ENCODE measurements at regions not wholly inside any gene's neighbourhood (a gene's known extent, or its start where the extent isn't known, plus 50 kb on each side); places are given as distances from the start of the nearest gene placed in this dataset.
"Not testable (repeated sequence)": the region's sequence is repeated elsewhere in the genome, so short reads cannot be mapped to it uniquely, and the experiment has no call there.

DNA sequence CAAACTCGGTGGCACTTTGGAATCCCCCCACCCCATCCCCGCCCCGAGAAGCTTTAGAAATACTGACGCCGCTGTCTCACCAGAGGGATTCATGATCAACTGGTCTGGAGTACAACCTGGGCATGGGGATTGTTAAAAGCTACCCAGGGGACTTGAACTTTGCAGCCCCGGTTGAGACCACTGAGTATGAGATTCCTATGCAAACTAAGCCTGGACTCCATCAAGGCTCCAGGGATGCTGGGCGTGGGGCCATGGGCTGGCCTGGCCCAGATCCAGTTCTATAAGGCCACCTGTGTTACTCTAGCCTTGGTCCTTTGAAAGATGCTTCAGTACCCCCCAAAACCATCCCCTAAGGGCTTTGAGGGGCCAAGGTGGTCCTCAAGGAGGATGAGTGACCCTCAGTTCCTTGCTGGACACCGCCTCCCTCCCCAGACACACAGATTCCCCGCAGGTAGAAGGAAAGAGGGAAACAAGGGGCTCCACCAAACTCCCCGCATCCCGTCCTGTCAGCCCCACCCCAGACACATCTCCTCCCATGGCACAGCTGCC, 68.5 kb downstream of the MRPL36 start:
- no peak for DNase-seq (ENCODE audit: low spot score)

- DNase-seq (ENCODE audit: low spot score): no peak
These were observed 69.2 kb downstream of the MRPL36 start for GRCh38 chr5:1730487-1730847.

- no peak for DNase-seq (ENCODE audit: low spot score)
These were observed 69.8 kb downstream of the MRPL36 start for GRCh38 chr5:1729641-1730486.

- no peak for DNase-seq (ENCODE audit: low spot score)
These were observed 70.8 kb downstream of the MRPL36 start for GRCh38 chr5:1728846-1729245.

DNA sequence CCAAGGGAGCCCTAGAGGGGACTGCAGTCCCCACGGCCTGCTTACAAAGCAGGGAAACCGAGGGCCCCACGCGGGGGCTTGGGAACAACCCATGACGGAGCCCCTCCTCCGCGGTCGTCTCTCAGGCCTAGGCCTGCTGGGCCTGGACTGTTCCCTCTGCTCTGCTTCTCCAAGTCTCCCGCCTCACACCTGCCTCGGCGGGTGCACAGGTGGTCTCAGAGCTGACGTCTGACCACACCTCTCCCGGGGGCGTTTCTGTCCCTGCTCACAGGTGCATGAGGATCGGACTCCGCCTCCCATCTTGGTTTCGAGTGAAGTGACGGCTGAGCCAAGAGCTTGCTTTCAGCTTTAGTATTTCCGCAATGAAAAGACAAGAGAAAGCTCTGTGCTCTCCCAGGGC, 72.1 kb downstream of the MRPL36 start:
- no peak for DNase-seq (ENCODE audit: low spot score)

GRCh38 chr5:1726956-1727355, 72.7 kb downstream of the MRPL36 start:
- DNase-seq (ENCODE audit: low spot score): no peak

GRCh38 chr5:1726469-1726865, 73.2 kb downstream of the MRPL36 start:
- no peak for DNase-seq (ENCODE audit: low spot score)

DNA sequence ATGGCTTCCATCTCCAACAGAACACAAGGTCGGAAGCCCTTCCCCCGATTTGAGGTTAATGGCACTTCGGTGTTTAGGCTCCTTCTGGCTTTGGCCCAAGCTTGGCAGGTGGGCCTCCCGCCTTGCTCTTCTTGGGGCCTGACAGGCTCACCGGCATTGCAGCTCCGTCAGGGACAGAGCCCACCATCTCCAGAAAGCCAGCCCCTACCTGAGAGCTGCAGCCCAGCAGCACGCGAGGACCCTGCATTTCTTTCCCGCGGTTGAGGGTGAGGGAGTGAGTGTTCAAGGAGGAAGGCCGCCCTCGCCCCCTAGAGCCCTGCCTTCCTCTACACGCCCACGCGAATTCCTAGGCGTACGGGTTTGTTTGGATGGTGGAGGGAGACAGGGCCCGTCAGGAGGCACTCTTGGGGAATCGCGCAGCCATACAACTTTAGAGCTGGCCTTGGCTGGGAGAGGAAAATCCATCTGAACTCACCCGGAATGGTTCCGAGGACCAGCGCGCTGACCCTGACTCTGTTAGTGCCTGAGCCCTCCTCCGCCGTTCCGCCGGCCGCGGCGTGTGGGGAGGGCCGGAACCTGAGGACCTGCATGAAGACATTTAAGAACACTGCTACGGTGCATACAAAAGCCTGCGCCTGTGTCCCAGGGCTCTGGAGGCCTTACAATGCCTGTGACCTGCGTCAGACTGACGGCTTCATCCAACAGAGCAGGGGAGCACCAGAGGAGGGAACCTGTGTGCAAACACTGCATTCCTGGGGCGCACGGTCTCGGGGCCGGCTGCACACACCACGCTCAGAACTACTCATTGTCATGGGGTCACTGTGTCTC, 73.8 kb downstream of the MRPL36 start:
- no peak for DNase-seq (ENCODE audit: low spot score)

- no peak for DNase-seq (ENCODE audit: low spot score)
These were observed 74.6 kb downstream of the MRPL36 start for GRCh38 chr5:1724822-1725602.

GRCh38 chr5:1723957-1724821, 75.4 kb downstream of the MRPL36 start:
- no peak for DNase-seq (ENCODE audit: low spot score)

DNA sequence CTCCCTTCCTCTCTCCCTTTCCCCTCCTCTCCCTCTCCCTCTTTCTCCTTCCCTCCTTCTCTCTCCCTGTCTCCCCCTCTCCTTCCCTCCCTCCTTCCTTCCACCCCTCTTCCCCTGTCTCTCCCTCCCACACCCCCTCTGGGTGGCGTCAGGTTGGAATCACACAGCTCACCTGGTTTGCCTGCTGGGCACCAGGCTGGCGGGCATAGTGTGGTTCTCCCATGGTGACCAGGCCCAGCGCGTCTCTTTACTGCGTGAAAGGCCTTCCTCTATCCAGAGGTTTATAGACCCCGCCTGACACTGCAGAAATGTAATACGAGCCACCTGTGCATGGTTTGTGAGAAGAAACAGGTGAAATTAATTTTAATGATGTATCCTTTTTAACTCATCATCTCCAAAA, 76.2 kb downstream of the MRPL36 start:
- no peak for DNase-seq (ENCODE audit: low spot score)

DNA sequence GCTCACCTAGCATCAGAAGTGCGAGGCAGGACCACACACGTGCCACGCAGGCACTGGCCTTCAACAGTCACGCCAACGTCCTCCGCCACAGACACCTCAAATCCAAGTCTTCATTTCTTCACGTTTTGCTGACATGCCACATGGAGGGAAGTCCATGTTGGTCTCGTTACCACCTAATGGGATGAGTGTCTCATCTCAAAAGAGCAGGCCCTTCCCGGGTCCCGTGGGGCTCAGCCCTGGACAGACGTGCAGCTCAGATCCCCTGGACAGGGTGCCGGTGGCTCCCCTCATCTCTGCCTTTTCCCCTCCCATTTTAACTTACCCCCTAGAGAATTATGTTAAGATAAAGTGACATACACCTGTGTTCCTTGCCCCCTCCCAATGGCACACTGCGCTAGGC, 76.8 kb downstream of the MRPL36 start:
- DNase-seq (ENCODE audit: low spot score): no peak

- DNase-seq (ENCODE audit: low spot score): no peak
These were observed 79.1 kb downstream of the MRPL36 start for GRCh38 chr5:1720396-1721110.

DNA sequence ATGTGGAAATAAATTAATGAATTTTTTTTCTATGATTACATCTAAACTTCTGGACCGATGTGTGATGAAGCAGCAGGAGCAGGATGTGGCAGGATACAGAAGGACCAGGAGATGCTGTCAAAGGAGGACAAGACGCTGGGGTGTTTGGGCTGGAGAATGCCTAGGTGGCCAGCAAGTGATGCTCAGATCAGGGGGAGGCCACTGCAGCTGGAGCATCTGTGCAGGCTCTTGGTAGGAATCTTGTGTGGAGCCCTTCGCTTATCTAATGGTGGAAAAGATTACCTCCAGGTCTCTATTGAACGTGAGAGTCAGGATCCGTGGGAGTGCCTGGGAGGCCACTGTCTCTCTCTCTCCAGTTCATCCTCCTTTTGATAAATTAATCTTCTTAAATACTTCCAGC, 79.8 kb downstream of the MRPL36 start:
- DNase-seq (ENCODE audit: low spot score): no peak

DNA sequence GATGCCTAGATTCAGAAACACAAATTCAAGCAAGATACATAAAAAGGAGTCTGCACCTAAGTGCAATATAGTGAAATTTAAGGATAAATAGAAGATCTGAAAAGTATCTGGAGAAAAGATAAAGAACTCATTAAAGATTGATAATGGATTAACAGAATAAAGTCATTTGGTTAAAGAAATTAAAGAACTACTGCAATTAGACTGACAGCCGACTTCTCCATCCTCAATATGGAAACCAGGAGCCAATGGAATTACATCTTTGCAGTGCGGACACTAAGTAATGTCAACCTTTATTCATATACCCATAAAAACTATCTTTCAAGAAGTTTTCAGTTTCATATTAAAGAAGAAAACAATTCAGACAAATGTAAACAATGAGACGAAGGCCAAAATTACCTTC, 81.0 kb downstream of the MRPL36 start:
- no peak for DNase-seq (ENCODE audit: low spot score)

DNA sequence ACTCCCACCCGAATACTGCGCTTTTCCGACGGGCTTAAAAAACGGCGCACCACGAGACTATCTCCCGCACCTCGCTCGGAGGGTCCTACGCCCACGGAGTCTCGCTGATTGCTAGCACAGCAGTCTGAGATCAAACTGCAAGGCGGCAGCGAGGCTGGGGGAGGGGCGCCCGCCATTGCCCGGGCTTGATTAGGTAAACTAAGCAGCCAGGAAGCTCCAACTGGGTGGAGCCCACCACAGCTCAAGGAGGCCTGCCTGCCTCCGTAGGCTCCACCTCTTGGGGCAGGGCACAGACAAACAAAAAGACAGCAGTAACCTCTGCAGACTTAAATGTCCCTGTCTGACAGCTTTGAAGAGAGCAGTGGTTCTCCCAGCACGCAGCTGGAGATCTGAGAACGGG, 89.5 kb downstream of the MRPL36 start:
- not testable (repeated sequence) for DNase-seq (ENCODE audit: low spot score)

GRCh38 chr5:1709171-1709803, 90.3 kb downstream of the MRPL36 start:
- DNase-seq (ENCODE audit: low spot score): no peak

DNA sequence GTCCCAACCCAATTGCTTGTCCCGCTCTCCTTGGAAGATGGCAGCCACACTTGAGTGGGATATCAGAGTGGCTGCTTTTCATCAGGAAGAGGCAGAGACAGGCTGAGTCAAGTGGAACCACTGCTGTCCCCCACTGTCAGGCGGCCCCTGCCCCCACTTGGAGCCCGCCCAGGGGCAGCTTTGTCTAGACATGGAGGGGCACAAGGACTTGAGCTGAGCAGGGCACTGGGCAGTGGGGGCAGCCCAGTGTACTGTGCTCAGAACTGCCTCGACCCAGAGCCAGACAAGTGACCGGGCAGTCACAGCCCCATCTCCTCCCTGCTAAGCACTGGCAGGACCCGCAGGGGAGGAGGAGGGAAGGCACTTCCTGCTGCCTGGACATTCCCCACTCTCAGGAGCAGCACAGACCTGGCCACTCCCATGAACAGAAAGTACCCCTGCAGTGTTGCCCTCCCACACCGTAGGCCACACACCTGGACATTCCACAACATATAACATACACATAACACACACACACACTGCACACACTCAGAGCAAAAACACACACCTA, 91.0 kb downstream of the MRPL36 start:
- DNase-seq (ENCODE audit: low spot score): no peak

DNA sequence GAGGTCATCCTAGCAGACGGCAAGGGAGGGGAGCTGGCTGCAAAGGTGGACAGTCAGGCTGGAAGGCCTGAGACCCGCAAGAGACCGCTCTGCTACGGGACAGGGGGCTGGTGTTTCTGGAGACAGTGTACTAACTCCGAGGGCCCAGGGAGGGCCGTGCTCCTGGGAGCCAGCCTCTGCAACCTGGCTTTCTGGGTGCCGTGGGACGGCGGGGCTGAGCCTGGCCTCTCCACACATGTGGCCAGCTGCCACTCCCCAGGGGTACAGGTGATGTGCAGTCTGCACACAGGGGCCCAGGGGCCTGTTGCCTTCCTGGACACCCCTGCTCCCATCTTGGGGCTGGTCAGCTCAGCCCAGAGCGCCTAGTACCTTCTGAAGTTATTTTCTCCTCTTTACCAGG, 92.2 kb downstream of the MRPL36 start:
- DNase-seq (ENCODE audit: low spot score): no peak

- DNase-seq (ENCODE audit: low spot score): no peak
These were observed 93.2 kb downstream of the MRPL36 start for GRCh38 chr5:1706428-1706827.

Data from RKO (cell line).